ENCODE measurements at regions not wholly inside any gene's neighbourhood (a gene's known extent, or its start where the extent isn't known, plus 50 kb on each side); places are given as distances from the start of the nearest gene placed in this dataset.

DNA sequence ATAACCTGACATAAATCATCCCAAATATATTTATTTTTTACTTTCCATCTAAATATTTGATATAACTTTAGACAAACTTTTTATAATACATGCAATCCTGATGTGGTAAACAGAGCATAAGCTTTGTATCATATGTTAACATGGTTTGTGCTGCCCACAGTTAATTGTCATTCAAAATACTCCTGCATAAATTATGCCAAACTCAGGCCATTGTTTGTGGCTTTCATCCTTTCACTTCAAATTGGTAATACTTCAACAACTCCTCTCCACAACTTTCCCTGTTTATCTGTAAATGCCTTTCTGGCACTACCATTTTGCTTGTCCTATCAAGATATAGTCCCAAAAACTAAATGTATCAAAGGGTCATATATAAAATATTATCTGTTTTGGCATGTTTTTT lies 586.7 kb downstream of the HINT1 start:
- no peaks in the 10 kb centered on the region for H3K4me1 ChIP-seq (ENCODE audit: insufficient read depth, low read length, severe bottlenecking)
- no peaks in the 10 kb centered on the region for H3F3A ChIP-seq (ENCODE audit: insufficient read depth, low read length)
- no peaks in the 10 kb centered on the region for H3K36me3 ChIP-seq (ENCODE audit: insufficient read depth, low read length)
- H3K4me3 ChIP-seq (ENCODE audit: low read depth, low read length, poor library complexity, severe bottlenecking): no peak overlapping the region
- TF ChIP-seq, protein P1, sequence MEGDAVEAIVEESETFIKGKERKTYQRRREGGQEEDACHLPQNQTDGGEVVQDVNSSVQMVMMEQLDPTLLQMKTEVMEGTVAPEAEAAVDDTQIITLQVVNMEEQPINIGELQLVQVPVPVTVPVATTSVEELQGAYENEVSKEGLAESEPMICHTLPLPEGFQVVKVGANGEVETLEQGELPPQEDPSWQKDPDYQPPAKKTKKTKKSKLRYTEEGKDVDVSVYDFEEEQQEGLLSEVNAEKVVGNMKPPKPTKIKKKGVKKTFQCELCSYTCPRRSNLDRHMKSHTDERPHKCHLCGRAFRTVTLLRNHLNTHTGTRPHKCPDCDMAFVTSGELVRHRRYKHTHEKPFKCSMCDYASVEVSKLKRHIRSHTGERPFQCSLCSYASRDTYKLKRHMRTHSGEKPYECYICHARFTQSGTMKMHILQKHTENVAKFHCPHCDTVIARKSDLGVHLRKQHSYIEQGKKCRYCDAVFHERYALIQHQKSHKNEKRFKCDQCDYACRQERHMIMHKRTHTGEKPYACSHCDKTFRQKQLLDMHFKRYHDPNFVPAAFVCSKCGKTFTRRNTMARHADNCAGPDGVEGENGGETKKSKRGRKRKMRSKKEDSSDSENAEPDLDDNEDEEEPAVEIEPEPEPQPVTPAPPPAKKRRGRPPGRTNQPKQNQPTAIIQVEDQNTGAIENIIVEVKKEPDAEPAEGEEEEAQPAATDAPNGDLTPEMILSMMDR (IDR thresholded peaks at IDR 0.05; ENCODE audit: low read length): no peak
- TF ChIP-seq EZH2 (IDR thresholded peaks at IDR 0.05; ENCODE audit: borderline replicate concordance, low read length): no peak
- H3K79me2 ChIP-seq (ENCODE audit: insufficient read depth, low read length): no peaks in the 10 kb centered on the region
- no peaks in the 10 kb centered on the region for H4K20me1 ChIP-seq (ENCODE audit: insufficient read depth, low read length)
- no peaks in the 10 kb centered on the region for H3K27me3 ChIP-seq (ENCODE audit: insufficient read depth, low read length)
- no peak overlapping the region for H3K9ac ChIP-seq (ENCODE audit: low read length)
- no peak overlapping the region for H3K4me2 ChIP-seq (ENCODE audit: low read length)
- no peak overlapping the region for H2AFZ ChIP-seq (ENCODE audit: low read length)
- no peaks in the 10 kb centered on the region for H3K9me2 ChIP-seq (ENCODE audit: low read depth, low read length)
- no peak overlapping the region for H3K27ac ChIP-seq (ENCODE audit: low read depth, low read length, poor library complexity, severe bottlenecking)
- no peaks in the 10 kb centered on the region for H3K9me3 ChIP-seq (ENCODE audit: low read length)

DNA sequence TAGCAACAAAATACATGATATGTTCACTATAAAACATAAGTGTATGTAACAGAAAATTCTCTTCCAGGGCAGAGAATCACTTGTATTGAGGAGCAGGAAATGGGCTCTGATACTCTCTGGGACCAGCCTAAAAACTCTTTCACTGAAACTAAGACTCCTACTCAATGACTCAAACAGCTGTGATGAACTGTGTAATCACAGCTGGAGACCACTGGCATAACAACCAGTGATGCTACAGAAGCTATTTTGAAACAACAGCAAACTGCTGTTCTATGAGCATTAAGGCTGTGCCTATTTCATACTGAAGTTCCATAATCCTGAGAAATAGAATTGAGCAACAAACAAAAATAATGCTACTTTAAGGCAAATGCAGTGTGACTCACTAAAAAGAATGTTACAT lies 594.0 kb downstream of the HINT1 start:
- no peak overlapping the region for H3K4me2 ChIP-seq (ENCODE audit: low read length)
- H3K79me2 ChIP-seq (ENCODE audit: insufficient read depth, low read length): no peaks in the 10 kb centered on the region
- no peak overlapping the region for H3K27ac ChIP-seq (ENCODE audit: low read depth, low read length, poor library complexity, severe bottlenecking)
- TF ChIP-seq, protein P1 (IDR thresholded peaks at IDR 0.05; ENCODE audit: low read length): no peak
- no peak for TF ChIP-seq EZH2 (IDR thresholded peaks at IDR 0.05; ENCODE audit: borderline replicate concordance, low read length)
- H4K20me1 ChIP-seq (ENCODE audit: insufficient read depth, low read length): no peaks in the 10 kb centered on the region
- H3K27me3 ChIP-seq (ENCODE audit: insufficient read depth, low read length): no peaks in the 10 kb centered on the region
- no peak overlapping the region for H3K4me3 ChIP-seq (ENCODE audit: low read depth, low read length, poor library complexity, severe bottlenecking)
- H3F3A ChIP-seq (ENCODE audit: insufficient read depth, low read length): no peaks in the 10 kb centered on the region
- no peak overlapping the region for H3K9ac ChIP-seq (ENCODE audit: low read length)
- no peaks in the 10 kb centered on the region for H3K4me1 ChIP-seq (ENCODE audit: insufficient read depth, low read length, severe bottlenecking)
- H3K36me3 ChIP-seq (ENCODE audit: insufficient read depth, low read length): no peaks in the 10 kb centered on the region
- no peak overlapping the region for H2AFZ ChIP-seq (ENCODE audit: low read length)
- H3K9me2 ChIP-seq (ENCODE audit: low read depth, low read length): no peaks in the 10 kb centered on the region
- H3K9me3 ChIP-seq (ENCODE audit: low read length): no peaks in the 10 kb centered on the region

DNA sequence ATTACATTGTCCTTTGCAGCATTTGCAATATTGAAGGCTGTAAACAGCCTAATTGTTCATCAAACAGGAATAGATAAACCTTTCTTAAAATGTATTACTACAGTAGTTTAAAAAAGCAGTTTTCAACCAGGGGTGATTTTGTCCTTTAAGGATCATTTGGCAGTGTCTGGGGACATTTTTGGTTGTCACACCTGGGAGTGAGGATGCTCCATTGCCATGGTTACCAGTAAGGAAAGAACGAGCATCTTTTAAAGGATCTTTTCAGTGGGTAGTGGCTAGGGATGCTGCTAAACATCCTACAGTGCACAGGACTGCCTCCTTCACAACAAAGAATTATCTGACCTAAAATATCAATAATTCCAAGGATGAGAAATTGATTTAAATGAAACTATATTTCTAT lies 596.3 kb downstream of the HINT1 start:
- H3K36me3 ChIP-seq (ENCODE audit: insufficient read depth, low read length): no peaks in the 10 kb centered on the region
- TF ChIP-seq, protein P1 (IDR thresholded peaks at IDR 0.05; ENCODE audit: low read length): no peak
- no peak for TF ChIP-seq EZH2 (IDR thresholded peaks at IDR 0.05; ENCODE audit: borderline replicate concordance, low read length)
- no peak overlapping the region for H3K9ac ChIP-seq (ENCODE audit: low read length)
- no peaks in the 10 kb centered on the region for H3F3A ChIP-seq (ENCODE audit: insufficient read depth, low read length)
- H3K4me3 ChIP-seq (ENCODE audit: low read depth, low read length, poor library complexity, severe bottlenecking): no peak overlapping the region
- H3K27ac ChIP-seq (ENCODE audit: low read depth, low read length, poor library complexity, severe bottlenecking): no peak overlapping the region
- no peaks in the 10 kb centered on the region for H4K20me1 ChIP-seq (ENCODE audit: insufficient read depth, low read length)
- H3K4me1 ChIP-seq (ENCODE audit: insufficient read depth, low read length, severe bottlenecking): no peaks in the 10 kb centered on the region
- no peaks in the 10 kb centered on the region for H3K27me3 ChIP-seq (ENCODE audit: insufficient read depth, low read length)
- H2AFZ ChIP-seq (ENCODE audit: low read length): no peak overlapping the region
- no peaks in the 10 kb centered on the region for H3K9me2 ChIP-seq (ENCODE audit: low read depth, low read length)
- H3K79me2 ChIP-seq (ENCODE audit: insufficient read depth, low read length): no peaks in the 10 kb centered on the region
- H3K9me3 ChIP-seq (ENCODE audit: low read length): no peaks in the 10 kb centered on the region
- H3K4me2 ChIP-seq (ENCODE audit: low read length): no peak overlapping the region
